Hepatocyte (in vitro differentiated cells): ENCODE measurements at regions not wholly inside any gene's neighbourhood (a gene's known extent, or its start where the extent isn't known, plus 50 kb on each side); places are given as distances from the start of the nearest gene placed in this dataset.

Source experiments
- DNase-seq: peaks from one replicate; pipeline ENCODE4 v3.0.0-alpha.2; 2016; ENCODE audit warnings: low spot score
- H2AFZ ChIP-seq: fragments of 200-600 bp; sonication (generic); 2 replicates; pipeline ENCODE4 v1.6.0; 2016; ENCODE audit warnings: antibody characterized with exemption, mild to moderate bottlenecking
- H3K27ac ChIP-seq: fragments of 200-600 bp; sonication (generic); 2 replicates; pipeline ENCODE4 v1.5.1; 2016; ENCODE audit warnings: mild to moderate bottlenecking
- H3K27me3 ChIP-seq: fragments of 200-600 bp; sonication (generic); 2 replicates; pipeline ENCODE4 v1.6.1; 2016
- H3K36me3 ChIP-seq: fragments of 200-600 bp; sonication (generic); replicated peaks from 2 replicates; pipeline ENCODE4 v1.5.1; 2016; ENCODE audit warnings: low read depth; ENCODE audit not compliant: insufficient read depth
- H3K4me1 ChIP-seq: fragments of 200-600 bp; sonication (generic); 2 replicates; pipeline ENCODE4 v1.5.1; 2016; ENCODE audit warnings: mild to moderate bottlenecking, moderate library complexity; ENCODE audit not compliant: insufficient read depth
- H3K4me2 ChIP-seq: fragments of 200-600 bp; sonication (generic); 2 replicates; pipeline ENCODE4 v1.6.0; 2016
- H3K4me3 ChIP-seq: fragments of 200-600 bp; sonication (generic); 2 replicates; pipeline ENCODE4 v1.5.1; 2016; ENCODE audit warnings: mild to moderate bottlenecking
- H3K79me2 ChIP-seq: fragments of 200-600 bp; sonication (generic); 2 replicates; pipeline ENCODE4 v1.6.0; 2017; ENCODE audit warnings: mild to moderate bottlenecking
- H3K9me2 ChIP-seq: fragments of 200-600 bp; sonication (generic); replicated peaks from 2 replicates; pipeline ENCODE4 v1.6.0; 2017; ENCODE audit warnings: mild to moderate bottlenecking; ENCODE audit not compliant: insufficient read depth
- H3K9me3 ChIP-seq: fragments of 200-600 bp; sonication (generic); 2 replicates; pipeline ENCODE4 v1.5.1; 2016; ENCODE audit warnings: low read depth, mild to moderate bottlenecking
- H4K20me1 ChIP-seq: fragments of 200-600 bp; sonication (generic); 2 replicates; pipeline ENCODE4 v1.6.0; 2016; ENCODE audit warnings: mild to moderate bottlenecking; ENCODE audit not compliant: insufficient read depth, poor library complexity, severe bottlenecking
- EZH2 ChIP-seq: fragments of 200-600 bp; sonication (generic); IDR thresholded peaks from 2 replicates; pipeline ENCODE4 v1.6.1; 2016; ENCODE audit warnings: antibody characterized with exemption, mild to moderate bottlenecking, borderline replicate concordance
- EZH2phosphoT487 ChIP-seq: fragments of 200-600 bp; sonication (generic); IDR thresholded peaks from one replicate; pipeline ENCODE4 v1.6.1; 2018; ENCODE audit warnings: antibody characterized with exemption, mild to moderate bottlenecking, low read depth, moderate library complexity; ENCODE audit not compliant: unreplicated experiment, severe bottlenecking
- WGBS: methylation state at CpG from one replicate; pipeline ENCODE4 v1.1.6; 2016; ENCODE audit warnings: low lambda C conversion rate; ENCODE audit errors: missing lambda C conversion rate; 5-methylcytosine and 5-hydroxymethylcytosine counted together
- TF ChIP-seq, protein P1 (sequence below): fragments of 200-600 bp; sonication (generic); IDR thresholded peaks from 2 replicates; pipeline ENCODE4 v1.5.1; 2016; ENCODE audit warnings: antibody characterized with exemption, mild to moderate bottlenecking; ENCODE audit not compliant: poor library complexity

DNA sequence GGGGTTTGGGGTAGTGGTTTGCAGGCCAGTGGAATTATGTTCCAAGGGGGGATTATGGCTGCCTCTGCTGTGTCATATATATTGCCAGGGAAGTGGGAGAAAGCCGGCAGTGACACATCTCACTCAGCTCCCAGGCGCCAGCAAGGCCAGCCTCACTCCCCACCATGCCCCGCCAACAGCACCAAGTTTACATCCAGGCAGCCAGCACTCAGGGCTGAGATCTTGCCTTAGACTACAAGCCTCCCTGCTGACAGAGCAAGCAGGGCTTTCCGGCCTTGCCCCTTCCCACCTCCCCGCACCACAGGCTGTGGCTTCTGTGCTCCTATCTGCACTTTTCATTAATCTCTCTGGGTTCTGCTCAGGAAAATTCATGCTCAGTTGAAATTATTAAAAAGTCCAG is 385.1 kb downstream of the MZT1 start:
- Histone ChIP-seq H3K4me2 (no peak overlapping the region), H3K79me2 (no peaks in the 10 kb centered on the region), H3K4me3 (no peak overlapping the region), H3K4me1 (no peaks in the 10 kb centered on the region), H3K36me3 (no peaks in the 10 kb centered on the region), H3K27ac (no peak overlapping the region), H3K9me3 (no peaks in the 10 kb centered on the region), H4K20me1 (no peaks in the 10 kb centered on the region), H2AFZ (no peak overlapping the region), H3K27me3 (no peaks in the 10 kb centered on the region), H3K9me2 (no peaks in the 10 kb centered on the region)
- DNase-seq: no peak
- WGBS: 84% methylated on average over 5 of the region's 5 CpGs
- TF ChIP-seq, protein P1, sequence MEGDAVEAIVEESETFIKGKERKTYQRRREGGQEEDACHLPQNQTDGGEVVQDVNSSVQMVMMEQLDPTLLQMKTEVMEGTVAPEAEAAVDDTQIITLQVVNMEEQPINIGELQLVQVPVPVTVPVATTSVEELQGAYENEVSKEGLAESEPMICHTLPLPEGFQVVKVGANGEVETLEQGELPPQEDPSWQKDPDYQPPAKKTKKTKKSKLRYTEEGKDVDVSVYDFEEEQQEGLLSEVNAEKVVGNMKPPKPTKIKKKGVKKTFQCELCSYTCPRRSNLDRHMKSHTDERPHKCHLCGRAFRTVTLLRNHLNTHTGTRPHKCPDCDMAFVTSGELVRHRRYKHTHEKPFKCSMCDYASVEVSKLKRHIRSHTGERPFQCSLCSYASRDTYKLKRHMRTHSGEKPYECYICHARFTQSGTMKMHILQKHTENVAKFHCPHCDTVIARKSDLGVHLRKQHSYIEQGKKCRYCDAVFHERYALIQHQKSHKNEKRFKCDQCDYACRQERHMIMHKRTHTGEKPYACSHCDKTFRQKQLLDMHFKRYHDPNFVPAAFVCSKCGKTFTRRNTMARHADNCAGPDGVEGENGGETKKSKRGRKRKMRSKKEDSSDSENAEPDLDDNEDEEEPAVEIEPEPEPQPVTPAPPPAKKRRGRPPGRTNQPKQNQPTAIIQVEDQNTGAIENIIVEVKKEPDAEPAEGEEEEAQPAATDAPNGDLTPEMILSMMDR: no peak
- TF ChIP-seq EZH2 (no peak), EZH2phosphoT487 (no peak)

DNA sequence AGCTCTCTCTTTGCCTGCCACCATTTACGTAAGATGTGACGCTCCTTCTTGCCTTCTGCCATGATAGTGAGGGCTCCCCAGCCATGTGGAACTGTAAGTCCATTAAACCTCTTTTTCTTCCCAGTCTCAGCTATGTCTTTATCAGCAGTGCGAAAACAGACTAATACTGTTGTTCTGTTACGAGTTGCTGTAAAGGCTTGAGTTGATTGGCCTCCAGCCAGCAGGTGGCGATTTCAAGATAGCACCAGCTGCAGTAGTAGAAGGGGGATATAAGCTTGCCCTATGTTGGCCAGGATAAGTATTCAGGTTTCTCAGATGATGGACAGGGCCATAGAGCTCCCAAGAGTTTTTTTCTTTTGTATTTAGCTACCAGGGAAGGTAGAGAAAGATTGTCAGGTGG is 385.5 kb downstream of the MZT1 start:
- Histone ChIP-seq H4K20me1 (no peaks in the 10 kb centered on the region), H3K4me1 (no peaks in the 10 kb centered on the region), H3K9me3 (no peaks in the 10 kb centered on the region), H3K79me2 (no peaks in the 10 kb centered on the region), H3K9me2 (no peaks in the 10 kb centered on the region), H3K4me2 (no peak overlapping the region), H2AFZ (no peak overlapping the region), H3K4me3 (no peak overlapping the region), H3K27ac (no peak overlapping the region), H3K36me3 (no peaks in the 10 kb centered on the region), H3K27me3 (no peaks in the 10 kb centered on the region)
- TF ChIP-seq, protein P1: no peak
- TF ChIP-seq EZH2phosphoT487: no peak
- TF ChIP-seq EZH2: no peak
- no peak for DNase-seq
- WGBS: 97% methylated on average over 5 of the region's 5 CpGs

DNA sequence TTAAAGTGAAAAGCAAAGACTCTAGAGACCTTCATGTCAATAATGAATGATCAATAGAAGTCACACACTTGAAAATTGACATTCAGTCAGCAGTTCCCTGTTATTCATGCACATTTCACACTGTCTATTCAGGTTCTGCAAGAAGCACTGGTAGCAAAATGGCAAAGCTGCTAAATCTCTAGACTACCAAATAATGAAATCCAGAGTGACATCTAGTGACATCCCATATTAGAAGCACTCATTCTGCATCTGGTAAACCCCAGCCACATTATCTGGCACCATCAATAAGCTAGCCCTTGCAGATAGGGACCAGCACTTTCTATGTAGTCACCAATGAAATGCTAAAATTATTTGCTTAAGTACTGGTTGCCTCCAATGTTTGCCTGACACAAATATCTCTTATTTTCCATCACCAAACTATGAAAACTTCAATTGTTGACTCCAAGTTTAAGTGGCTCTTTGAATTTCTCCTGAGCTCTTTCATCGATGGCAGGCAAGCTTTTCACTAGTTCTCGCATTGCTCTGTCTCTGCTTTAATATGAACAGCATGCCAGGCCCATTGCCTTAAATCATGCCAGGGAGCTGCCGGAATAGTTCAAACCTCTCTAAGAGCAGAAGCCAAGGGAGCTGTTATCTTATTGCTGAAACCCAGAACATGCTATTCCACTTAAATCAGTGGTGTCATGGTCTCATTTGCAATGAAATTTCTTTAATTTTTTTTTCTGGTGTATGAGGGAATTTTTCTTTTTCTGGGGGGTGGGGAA is 409.9 kb downstream of the MZT1 start:
- H2AFZ ChIP-seq: no peak overlapping the region
- no peaks in the 10 kb centered on the region for H3K27me3 ChIP-seq
- H3K9me3 ChIP-seq: no peaks in the 10 kb centered on the region
- no peak overlapping the region for H3K4me2 ChIP-seq
- WGBS: 73% methylated on average over 3 of the region's 3 CpGs
- TF ChIP-seq EZH2 (no peak), EZH2phosphoT487 (no peak)
- no peaks in the 10 kb centered on the region for H3K4me1 ChIP-seq
- DNase-seq: no peak
- H3K27ac ChIP-seq: no peak overlapping the region
- no peak overlapping the region for H3K4me3 ChIP-seq
- no peaks in the 10 kb centered on the region for H3K9me2 ChIP-seq
- H3K79me2 ChIP-seq: no peaks in the 10 kb centered on the region
- no peaks in the 10 kb centered on the region for H4K20me1 ChIP-seq
- no peaks in the 10 kb centered on the region for H3K36me3 ChIP-seq

DNA sequence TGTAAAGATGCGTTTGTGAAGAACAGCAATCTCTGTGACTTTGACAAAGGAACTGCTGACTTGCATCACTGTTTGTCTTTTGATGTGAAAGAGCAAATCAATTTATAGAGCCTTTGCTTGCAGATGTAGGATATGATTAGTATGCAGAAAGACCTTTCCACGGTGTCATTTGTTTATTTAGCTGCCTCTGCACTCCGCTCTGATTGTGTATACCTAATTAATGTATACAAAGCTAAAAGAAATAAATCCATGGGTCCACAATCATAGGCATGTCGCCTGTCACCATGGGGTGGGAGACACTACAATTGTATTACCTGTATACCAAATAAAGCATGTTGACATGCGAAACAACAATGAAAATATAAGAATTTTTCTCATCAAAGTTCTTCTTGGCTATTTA is 410.7 kb downstream of the MZT1 start:
- no peaks in the 10 kb centered on the region for H3K79me2 ChIP-seq
- no peak overlapping the region for H3K4me2 ChIP-seq
- no peak overlapping the region for H3K4me3 ChIP-seq
- H4K20me1 ChIP-seq: no peaks in the 10 kb centered on the region
- H3K4me1 ChIP-seq: no peaks in the 10 kb centered on the region
- no peak overlapping the region for H2AFZ ChIP-seq
- 73% methylated on average over 5 of the region's 5 CpGs for WGBS
- DNase-seq: no peak
- no peaks in the 10 kb centered on the region for H3K27me3 ChIP-seq
- TF ChIP-seq, protein P1: no peak
- no peaks in the 10 kb centered on the region for H3K9me3 ChIP-seq
- no peaks in the 10 kb centered on the region for H3K36me3 ChIP-seq
- no peak overlapping the region for H3K27ac ChIP-seq
- H3K9me2 ChIP-seq: no peaks in the 10 kb centered on the region
